DND-41 (cell line): ENCODE measurements at regions not wholly inside any gene's neighbourhood (a gene's known extent, or its start where the extent isn't known, plus 50 kb on each side); places are given as distances from the start of the nearest gene placed in this dataset.

Source experiments
- ATAC-seq: fragments of 200-7000 bp; cut with Tn5 transposase; 3 replicates; pipeline ENCODE4 v1.9.1; 2021; ENCODE audit warnings: low read depth; ENCODE audit not compliant: insufficient read depth
- DNase-seq: peaks from one replicate; pipeline ENCODE4 v3.0.0-alpha.2; 2020
- H2AFZ ChIP-seq: 2 replicates; pipeline ENCODE4 v1.6.0; 2012; ENCODE audit warnings: low read depth, low read length
- H3K27ac ChIP-seq: 2 replicates; pipeline ENCODE4 v1.5.1; 2012; ENCODE audit warnings: low read length, inconsistent platforms
- H3K27me3 ChIP-seq: fragments of 200-600 bp; sonication (generic); 2 replicates; pipeline ENCODE4 v1.6.0; 2012; ENCODE audit warnings: low read length, mild to moderate bottlenecking, inconsistent platforms; ENCODE audit not compliant: insufficient read depth, poor library complexity
- H3K36me3 ChIP-seq: 2 replicates; pipeline ENCODE4 v1.5.1; 2012; ENCODE audit warnings: low read length, inconsistent platforms; ENCODE audit not compliant: insufficient read depth
- H3K4me1 ChIP-seq: 2 replicates; pipeline ENCODE4 v1.5.1; 2012; ENCODE audit warnings: mild to moderate bottlenecking, low read length; ENCODE audit not compliant: insufficient read depth
- H3K4me2 ChIP-seq: 2 replicates; pipeline ENCODE4 v1.6.0; 2012; ENCODE audit warnings: mild to moderate bottlenecking, moderate library complexity, low read length, inconsistent platforms; ENCODE audit not compliant: insufficient read depth
- H3K4me3 ChIP-seq, 2 experiments: fragments of 200-600 bp in 1 of 2; shearing (Covaris generic) in 1 of 2; 2 replicates each; pipeline ENCODE4 v1.5.1; 2012 to 2016; ENCODE audit warnings: inconsistent platforms in 2 of 2, low read length in 2 of 2, mild to moderate bottlenecking in 2 of 2, low read depth in 1 of 2, moderate library complexity in 1 of 2
- H3K79me2 ChIP-seq: 2 replicates; pipeline ENCODE4 v1.6.0; 2012; ENCODE audit warnings: low read length, inconsistent platforms; ENCODE audit not compliant: insufficient read depth
- H3K9ac ChIP-seq: 2 replicates; pipeline ENCODE4 v1.6.0; 2012; ENCODE audit warnings: low read depth, mild to moderate bottlenecking, inconsistent platforms, low read length, moderate library complexity
- H3K9me3 ChIP-seq: 2 replicates; pipeline ENCODE4 v1.5.1; 2012; ENCODE audit warnings: low read length, moderate library complexity, mild to moderate bottlenecking, inconsistent platforms; ENCODE audit not compliant: insufficient read depth, severe bottlenecking
- H4K20me1 ChIP-seq: 2 replicates; pipeline ENCODE4 v1.6.0; 2012; ENCODE audit warnings: low read length; ENCODE audit not compliant: insufficient read depth
- EZH2 ChIP-seq: IDR thresholded peaks from 3 replicates; pipeline ENCODE4 v1.6.1; 2012; ENCODE audit warnings: borderline replicate concordance, low read depth, mild to moderate bottlenecking, moderate library complexity, low read length, inconsistent platforms; ENCODE audit not compliant: severe bottlenecking
- TF ChIP-seq, protein P1 (sequence below): IDR thresholded peaks from 2 replicates; pipeline ENCODE4 v1.5.1; 2012; ENCODE audit warnings: borderline replicate concordance, low read length, moderate library complexity, mild to moderate bottlenecking; ENCODE audit not compliant: poor library complexity, severe bottlenecking; ENCODE audit errors: extremely low read depth

DNA sequence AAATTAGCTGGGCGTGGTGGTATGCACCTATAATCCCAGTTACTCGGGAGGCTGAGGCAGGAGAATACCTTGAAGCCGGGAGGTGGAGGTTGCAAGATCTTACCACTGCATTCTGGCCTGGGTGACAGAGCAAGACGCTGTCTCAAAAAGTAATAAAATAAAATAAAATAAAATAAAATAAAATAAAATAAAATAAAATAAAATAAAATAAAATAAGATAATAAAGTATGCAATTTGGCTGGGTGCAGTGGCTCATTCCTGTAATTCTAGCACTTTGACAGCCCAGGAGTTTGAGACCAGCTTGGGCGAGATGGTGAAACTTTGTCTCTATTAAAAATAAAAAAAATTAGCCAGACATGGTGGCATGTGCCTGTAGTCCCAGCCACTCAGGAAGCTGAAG lies 85.6 kb upstream of the XPO1 start:
- ATAC-seq (no peak), DNase-seq (no peak)

DNA sequence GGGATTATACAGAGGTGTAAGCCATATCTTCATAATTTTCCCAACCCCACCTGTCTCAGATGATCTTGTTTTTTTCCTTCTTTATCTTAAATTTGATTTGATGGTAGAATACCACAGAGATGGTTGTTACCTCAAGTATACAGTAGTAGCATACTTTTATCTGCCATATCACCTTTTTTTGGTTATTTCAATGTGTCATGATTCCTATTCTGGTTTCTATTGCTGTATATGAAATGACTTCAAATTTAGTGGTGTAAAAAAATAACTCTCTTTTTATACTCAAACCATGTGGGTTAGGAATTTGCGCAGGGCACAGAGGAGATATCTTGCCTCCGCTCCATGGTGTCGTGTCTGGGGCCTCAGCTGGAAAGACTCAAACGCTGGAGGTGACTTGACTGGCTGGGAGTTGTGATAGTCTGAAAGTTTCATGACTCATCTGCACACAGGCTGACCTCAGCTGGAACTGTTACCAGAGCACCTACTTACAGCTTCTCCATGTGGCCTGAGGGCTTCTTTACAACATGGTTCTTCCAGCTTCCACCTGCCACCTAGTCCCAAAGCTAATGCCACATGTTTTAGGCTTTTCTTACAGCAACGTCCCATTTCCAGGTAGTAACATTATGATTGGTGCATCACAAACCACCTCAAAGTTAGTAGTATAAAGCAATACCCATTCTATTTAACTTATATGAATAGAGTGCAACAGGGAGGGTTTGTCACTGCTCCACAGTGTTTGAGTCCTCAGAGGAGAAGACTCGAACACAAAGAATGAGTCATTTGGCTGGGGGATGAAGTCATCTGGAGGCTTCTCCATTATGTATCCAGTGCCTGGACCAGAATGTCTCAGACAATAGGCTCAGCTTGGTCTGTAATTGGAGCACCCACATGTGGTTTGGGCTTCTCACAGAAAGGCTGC lies 82.3 kb upstream of the XPO1 start:
- Histone ChIP-seq H3K9ac (no peak overlapping the region), H3K27ac (no peak overlapping the region), H3K9me3 (no peaks in the 10 kb centered on the region), H3K4me3 (no peak overlapping the region), H2AFZ (no peak overlapping the region), H3K4me1 (no peaks in the 10 kb centered on the region), H4K20me1 (no peaks in the 10 kb centered on the region), H3K79me2 (no peaks in the 10 kb centered on the region), H3K27me3 (no peaks in the 10 kb centered on the region), H3K4me2 (no peak overlapping the region), H3K36me3 (no peaks in the 10 kb centered on the region)
- ATAC-seq = no peak
- TF ChIP-seq, protein P1, sequence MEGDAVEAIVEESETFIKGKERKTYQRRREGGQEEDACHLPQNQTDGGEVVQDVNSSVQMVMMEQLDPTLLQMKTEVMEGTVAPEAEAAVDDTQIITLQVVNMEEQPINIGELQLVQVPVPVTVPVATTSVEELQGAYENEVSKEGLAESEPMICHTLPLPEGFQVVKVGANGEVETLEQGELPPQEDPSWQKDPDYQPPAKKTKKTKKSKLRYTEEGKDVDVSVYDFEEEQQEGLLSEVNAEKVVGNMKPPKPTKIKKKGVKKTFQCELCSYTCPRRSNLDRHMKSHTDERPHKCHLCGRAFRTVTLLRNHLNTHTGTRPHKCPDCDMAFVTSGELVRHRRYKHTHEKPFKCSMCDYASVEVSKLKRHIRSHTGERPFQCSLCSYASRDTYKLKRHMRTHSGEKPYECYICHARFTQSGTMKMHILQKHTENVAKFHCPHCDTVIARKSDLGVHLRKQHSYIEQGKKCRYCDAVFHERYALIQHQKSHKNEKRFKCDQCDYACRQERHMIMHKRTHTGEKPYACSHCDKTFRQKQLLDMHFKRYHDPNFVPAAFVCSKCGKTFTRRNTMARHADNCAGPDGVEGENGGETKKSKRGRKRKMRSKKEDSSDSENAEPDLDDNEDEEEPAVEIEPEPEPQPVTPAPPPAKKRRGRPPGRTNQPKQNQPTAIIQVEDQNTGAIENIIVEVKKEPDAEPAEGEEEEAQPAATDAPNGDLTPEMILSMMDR = no peak
- TF ChIP-seq EZH2 = no peak
- no peak for DNase-seq

More for the DNA sequence above, 85.6 kb upstream of the XPO1 start:
- no peaks in the 10 kb centered on the region for H3K4me1 ChIP-seq
- H3K36me3 ChIP-seq = no peaks in the 10 kb centered on the region
- no peaks in the 10 kb centered on the region for H4K20me1 ChIP-seq
- no peak overlapping the region for H3K4me3 ChIP-seq
- H3K27me3 ChIP-seq = no peaks in the 10 kb centered on the region
- TF ChIP-seq, protein P1 = no peak
- TF ChIP-seq EZH2 = no peak
- no peak overlapping the region for H3K27ac ChIP-seq
- no peak overlapping the region for H2AFZ ChIP-seq
- no peak overlapping the region for H3K9ac ChIP-seq
- no peaks in the 10 kb centered on the region for H3K79me2 ChIP-seq
- no peak overlapping the region for H3K4me2 ChIP-seq
- no peaks in the 10 kb centered on the region for H3K9me3 ChIP-seq

DNA sequence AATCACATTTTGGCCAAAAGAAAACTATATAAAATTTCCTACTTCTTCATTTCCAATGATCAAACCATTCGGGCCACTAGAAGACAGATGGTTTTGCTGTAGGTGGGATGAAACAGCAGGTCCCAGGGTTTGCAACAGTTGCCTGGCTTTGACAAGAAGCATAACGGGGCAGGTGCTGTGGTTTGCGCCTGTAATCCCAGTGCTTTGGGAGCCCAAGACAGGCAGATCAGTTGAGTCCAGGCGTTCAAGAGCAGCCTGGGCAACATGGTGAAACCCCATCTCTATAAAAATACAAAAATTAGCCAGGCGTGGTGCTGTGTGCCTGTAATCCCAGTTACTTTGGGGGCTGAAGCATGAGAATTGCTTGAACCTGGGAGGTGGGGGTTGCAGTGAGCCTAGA lies 81.4 kb upstream of the XPO1 start:
- H3K27me3 ChIP-seq = no peaks in the 10 kb centered on the region
- no peak overlapping the region for H2AFZ ChIP-seq
- H3K4me2 ChIP-seq = no peak overlapping the region
- no peaks in the 10 kb centered on the region for H3K79me2 ChIP-seq
- no peak overlapping the region for H3K27ac ChIP-seq
- no peaks in the 10 kb centered on the region for H3K36me3 ChIP-seq
- no peaks in the 10 kb centered on the region for H3K9me3 ChIP-seq
- no peak overlapping the region for H3K4me3 ChIP-seq
- DNase-seq (no peak), ATAC-seq (no peak)
- H3K9ac ChIP-seq = no peak overlapping the region
- no peak for TF ChIP-seq EZH2
- TF ChIP-seq, protein P1 = no peak
- no peaks in the 10 kb centered on the region for H3K4me1 ChIP-seq
- no peaks in the 10 kb centered on the region for H4K20me1 ChIP-seq

- TF ChIP-seq, protein P1 = no peak
- no peak for TF ChIP-seq EZH2
- H3K36me3 ChIP-seq = no peaks in the 10 kb centered on the region
Measured at GRCh38 chr2:61617610-61618009, 79.5 kb upstream of the XPO1 start.

More at GRCh38 chr2:61617610-61618009, 79.5 kb upstream of the XPO1 start:
- Histone ChIP-seq H3K9ac (no peak overlapping the region), H3K9me3 (no peaks in the 10 kb centered on the region), H3K4me3 (no peak overlapping the region), H3K4me1 (no peaks in the 10 kb centered on the region), H4K20me1 (no peaks in the 10 kb centered on the region), H3K79me2 (no peaks in the 10 kb centered on the region), H3K27me3 (no peaks in the 10 kb centered on the region), H3K27ac (no peak overlapping the region), H3K4me2 (no peak overlapping the region), H2AFZ (no peak overlapping the region)
- ATAC-seq (no peak), DNase-seq (no peak)
